DND-41 (cell line): ENCODE measurements at regions not wholly inside any gene's neighbourhood (a gene's known extent, or its start where the extent isn't known, plus 50 kb on each side); places are given as distances from the start of the nearest gene placed in this dataset.

Source experiments
- ATAC-seq: fragments of 200-7000 bp; cut with Tn5 transposase; 3 replicates; pipeline ENCODE4 v1.9.1; 2021; ENCODE audit warnings: low read depth; ENCODE audit not compliant: insufficient read depth
- DNase-seq: peaks from one replicate; pipeline ENCODE4 v3.0.0-alpha.2; 2020
- H2AFZ ChIP-seq: 2 replicates; pipeline ENCODE4 v1.6.0; 2012; ENCODE audit warnings: low read depth, low read length
- H3K27ac ChIP-seq: 2 replicates; pipeline ENCODE4 v1.5.1; 2012; ENCODE audit warnings: low read length, inconsistent platforms
- H3K27me3 ChIP-seq: fragments of 200-600 bp; sonication (generic); 2 replicates; pipeline ENCODE4 v1.6.0; 2012; ENCODE audit warnings: low read length, mild to moderate bottlenecking, inconsistent platforms; ENCODE audit not compliant: insufficient read depth, poor library complexity
- H3K36me3 ChIP-seq: 2 replicates; pipeline ENCODE4 v1.5.1; 2012; ENCODE audit warnings: low read length, inconsistent platforms; ENCODE audit not compliant: insufficient read depth
- H3K4me1 ChIP-seq: 2 replicates; pipeline ENCODE4 v1.5.1; 2012; ENCODE audit warnings: mild to moderate bottlenecking, low read length; ENCODE audit not compliant: insufficient read depth
- H3K4me2 ChIP-seq: 2 replicates; pipeline ENCODE4 v1.6.0; 2012; ENCODE audit warnings: mild to moderate bottlenecking, moderate library complexity, low read length, inconsistent platforms; ENCODE audit not compliant: insufficient read depth
- H3K4me3 ChIP-seq, 2 experiments: fragments of 200-600 bp in 1 of 2; shearing (Covaris generic) in 1 of 2; 2 replicates each; pipeline ENCODE4 v1.5.1; 2012 to 2016; ENCODE audit warnings: inconsistent platforms in 2 of 2, low read length in 2 of 2, mild to moderate bottlenecking in 2 of 2, low read depth in 1 of 2, moderate library complexity in 1 of 2
- H3K79me2 ChIP-seq: 2 replicates; pipeline ENCODE4 v1.6.0; 2012; ENCODE audit warnings: low read length, inconsistent platforms; ENCODE audit not compliant: insufficient read depth
- H3K9ac ChIP-seq: 2 replicates; pipeline ENCODE4 v1.6.0; 2012; ENCODE audit warnings: low read depth, mild to moderate bottlenecking, inconsistent platforms, low read length, moderate library complexity
- H3K9me3 ChIP-seq: 2 replicates; pipeline ENCODE4 v1.5.1; 2012; ENCODE audit warnings: low read length, moderate library complexity, mild to moderate bottlenecking, inconsistent platforms; ENCODE audit not compliant: insufficient read depth, severe bottlenecking
- H4K20me1 ChIP-seq: 2 replicates; pipeline ENCODE4 v1.6.0; 2012; ENCODE audit warnings: low read length; ENCODE audit not compliant: insufficient read depth
- EZH2 ChIP-seq: IDR thresholded peaks from 3 replicates; pipeline ENCODE4 v1.6.1; 2012; ENCODE audit warnings: borderline replicate concordance, low read depth, mild to moderate bottlenecking, moderate library complexity, low read length, inconsistent platforms; ENCODE audit not compliant: severe bottlenecking
- TF ChIP-seq, protein P1 (sequence below): IDR thresholded peaks from 2 replicates; pipeline ENCODE4 v1.5.1; 2012; ENCODE audit warnings: borderline replicate concordance, low read length, moderate library complexity, mild to moderate bottlenecking; ENCODE audit not compliant: poor library complexity, severe bottlenecking; ENCODE audit errors: extremely low read depth

DNA sequence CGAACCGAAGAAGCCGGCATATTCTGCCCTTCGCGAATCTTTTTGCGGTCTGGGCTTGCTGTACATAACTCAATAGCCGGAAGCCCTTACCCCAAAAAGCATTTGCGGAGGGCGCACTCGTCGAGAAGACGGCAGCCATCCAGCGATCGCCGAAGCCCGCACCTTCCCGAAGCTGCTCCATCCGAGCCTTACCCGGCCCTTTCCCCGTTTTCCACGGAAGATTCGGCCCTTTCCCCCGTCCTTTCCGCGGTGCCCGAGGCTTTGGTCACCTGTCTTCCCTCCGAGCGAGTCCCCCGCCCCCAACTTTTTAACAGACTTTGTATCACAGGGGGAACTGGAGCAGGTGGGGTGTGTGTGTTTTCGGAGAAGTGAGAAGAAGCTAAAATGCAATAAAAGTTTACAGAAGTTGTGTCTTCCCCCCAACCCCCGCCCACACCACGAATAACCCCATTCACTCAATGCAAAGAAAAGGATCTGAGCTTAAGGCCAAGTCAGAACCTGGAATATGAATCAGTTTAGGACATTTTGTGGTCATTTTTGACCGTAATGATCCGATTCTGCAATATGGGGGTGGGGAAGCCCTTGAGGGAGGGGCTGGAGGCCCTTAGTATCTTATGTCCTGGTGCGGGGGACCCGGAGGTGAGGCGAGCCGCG is 99.0 kb upstream of the HSD17B12 start:
- DNase-seq (no peak), ATAC-seq (no peak)
- H3K4me2 ChIP-seq = no peak overlapping the region
- no peaks in the 10 kb centered on the region for H3K4me1 ChIP-seq
- no peak overlapping the region for H2AFZ ChIP-seq
- H3K9ac ChIP-seq = no peak overlapping the region
- no peaks in the 10 kb centered on the region for H3K9me3 ChIP-seq
- H3K27ac ChIP-seq = no peak overlapping the region
- no peaks in the 10 kb centered on the region for H3K79me2 ChIP-seq
- H3K4me3 ChIP-seq = no peak overlapping the region
- no peaks in the 10 kb centered on the region for H3K36me3 ChIP-seq
- peaks cover 3% of the 10 kb centered on the region for H3K27me3 ChIP-seq
- H4K20me1 ChIP-seq = no peaks in the 10 kb centered on the region
- TF ChIP-seq, protein P1, sequence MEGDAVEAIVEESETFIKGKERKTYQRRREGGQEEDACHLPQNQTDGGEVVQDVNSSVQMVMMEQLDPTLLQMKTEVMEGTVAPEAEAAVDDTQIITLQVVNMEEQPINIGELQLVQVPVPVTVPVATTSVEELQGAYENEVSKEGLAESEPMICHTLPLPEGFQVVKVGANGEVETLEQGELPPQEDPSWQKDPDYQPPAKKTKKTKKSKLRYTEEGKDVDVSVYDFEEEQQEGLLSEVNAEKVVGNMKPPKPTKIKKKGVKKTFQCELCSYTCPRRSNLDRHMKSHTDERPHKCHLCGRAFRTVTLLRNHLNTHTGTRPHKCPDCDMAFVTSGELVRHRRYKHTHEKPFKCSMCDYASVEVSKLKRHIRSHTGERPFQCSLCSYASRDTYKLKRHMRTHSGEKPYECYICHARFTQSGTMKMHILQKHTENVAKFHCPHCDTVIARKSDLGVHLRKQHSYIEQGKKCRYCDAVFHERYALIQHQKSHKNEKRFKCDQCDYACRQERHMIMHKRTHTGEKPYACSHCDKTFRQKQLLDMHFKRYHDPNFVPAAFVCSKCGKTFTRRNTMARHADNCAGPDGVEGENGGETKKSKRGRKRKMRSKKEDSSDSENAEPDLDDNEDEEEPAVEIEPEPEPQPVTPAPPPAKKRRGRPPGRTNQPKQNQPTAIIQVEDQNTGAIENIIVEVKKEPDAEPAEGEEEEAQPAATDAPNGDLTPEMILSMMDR = no peak
- TF ChIP-seq EZH2 = no peak

DNA sequence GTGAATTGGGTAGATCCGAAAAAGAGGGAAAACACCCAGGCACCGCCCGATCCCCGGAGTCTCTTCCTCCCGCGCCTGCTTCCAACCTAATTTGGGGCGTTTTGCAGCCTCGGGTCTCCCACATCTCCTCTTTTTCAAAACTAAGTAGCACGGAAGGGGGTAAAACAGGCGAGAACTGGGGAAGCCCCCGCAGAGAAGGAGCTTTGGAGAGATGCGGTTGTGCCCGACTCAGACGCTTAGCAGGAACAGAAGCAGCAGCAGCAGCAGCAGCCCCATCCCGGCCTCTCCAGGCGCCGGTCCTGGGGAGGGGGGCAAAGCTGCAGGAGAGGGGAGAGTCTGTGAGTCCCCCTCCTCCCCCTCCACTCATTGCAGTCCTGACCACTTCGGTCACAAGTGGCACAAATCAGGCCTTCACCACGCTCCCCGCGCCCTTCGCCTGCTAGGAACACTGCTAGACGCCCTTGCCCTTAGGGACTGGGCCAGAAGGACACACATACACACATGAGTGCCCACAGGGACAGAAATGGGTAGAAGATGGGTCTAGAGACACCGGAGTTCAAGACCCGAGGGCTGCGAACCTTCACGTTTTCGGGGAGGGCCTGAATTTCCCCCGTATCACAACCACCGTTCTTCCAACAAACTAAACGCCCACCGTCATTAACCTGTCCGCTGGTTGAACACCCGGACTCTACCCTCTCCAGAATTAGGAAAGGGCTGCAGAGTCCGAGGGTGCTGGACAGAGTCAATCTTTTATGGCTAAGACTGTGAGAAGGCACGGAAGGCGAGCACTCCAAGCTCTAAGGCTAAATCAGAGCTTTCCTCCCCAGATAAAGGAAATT is 98.3 kb upstream of the HSD17B12 start:
- no peak for DNase-seq
- H3K9me3 ChIP-seq = no peaks in the 10 kb centered on the region
- H4K20me1 ChIP-seq = no peaks in the 10 kb centered on the region
- no peak overlapping the region for H3K4me2 ChIP-seq
- no peak overlapping the region for H3K27ac ChIP-seq
- no peaks in the 10 kb centered on the region for H3K79me2 ChIP-seq
- no peaks in the 10 kb centered on the region for H3K4me1 ChIP-seq
- H3K27me3 ChIP-seq = peaks cover 3% of the 10 kb centered on the region
- no peak overlapping the region for H3K4me3 ChIP-seq
- no peak for TF ChIP-seq EZH2
- TF ChIP-seq, protein P1 = no peak
- no peak overlapping the region for H3K9ac ChIP-seq
- ATAC-seq = no peak
- no peaks in the 10 kb centered on the region for H3K36me3 ChIP-seq
- no peak overlapping the region for H2AFZ ChIP-seq

DNA sequence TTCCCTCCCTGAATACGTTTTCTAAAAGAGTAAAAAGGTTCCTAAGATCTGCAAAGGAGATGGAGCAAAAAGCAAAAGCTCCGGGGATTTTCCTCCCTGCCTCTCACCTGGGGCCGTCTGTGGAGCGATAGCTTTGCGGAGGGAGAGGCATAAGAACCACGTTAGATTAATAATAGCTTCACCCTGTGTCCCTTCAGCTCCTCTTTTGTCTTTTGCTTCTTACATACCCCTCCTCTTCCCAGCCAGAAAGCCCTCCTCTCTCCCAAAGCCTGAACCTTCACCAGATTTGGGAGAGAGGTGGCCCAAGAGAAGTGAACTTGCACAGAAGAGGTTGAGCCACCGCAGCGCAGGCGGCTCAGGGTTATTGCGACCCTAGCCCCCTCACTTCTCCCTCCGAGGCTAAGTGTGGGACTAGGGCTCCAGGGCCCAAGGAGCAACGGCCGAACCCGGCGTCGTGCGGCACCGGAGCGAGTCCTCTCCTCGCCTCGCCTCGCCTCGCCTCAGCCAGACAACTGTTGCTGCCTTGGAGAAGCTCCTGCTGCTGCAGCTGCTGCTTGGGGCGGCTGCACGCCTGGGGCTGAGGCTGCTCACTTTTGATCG is 97.6 kb upstream of the HSD17B12 start:
- no peak for ATAC-seq
- TF ChIP-seq, protein P1 = no peak
- no peak for TF ChIP-seq EZH2
- H3K4me3 ChIP-seq = no peak overlapping the region
- no peaks in the 10 kb centered on the region for H3K4me1 ChIP-seq
- H3K79me2 ChIP-seq = no peaks in the 10 kb centered on the region
- H4K20me1 ChIP-seq = no peaks in the 10 kb centered on the region
- H3K27me3 ChIP-seq = peaks cover 3% of the 10 kb centered on the region
- DNase-seq = no peak
- H3K36me3 ChIP-seq = no peaks in the 10 kb centered on the region
- no peak overlapping the region for H3K9ac ChIP-seq
- H3K9me3 ChIP-seq = no peaks in the 10 kb centered on the region
- H3K4me2 ChIP-seq = no peak overlapping the region
- no peak overlapping the region for H2AFZ ChIP-seq
- no peak overlapping the region for H3K27ac ChIP-seq
